BLaER1 (cell line): ENCODE measurements at regions not wholly inside any gene's neighbourhood (a gene's known extent, or its start where the extent isn't known, plus 50 kb on each side); places are given as distances from the start of the nearest gene placed in this dataset.
"Not testable (repeated sequence)": the region's sequence is repeated elsewhere in the genome, so short reads cannot be mapped to it uniquely, and the experiment has no call there.

Experiments used
- H3K27ac ChIP-seq: shearing (Covaris generic); formaldehyde crosslinking; 2 replicates; pipeline ENCODE4 v1.8.1; 2022
- H3K27me3 ChIP-seq: shearing (Covaris generic); formaldehyde crosslinking; 2 replicates; pipeline ENCODE4 v1.8.1; 2022
- H3K36me3 ChIP-seq: shearing (Covaris generic); formaldehyde crosslinking; 2 replicates; pipeline ENCODE4 v1.8.1; 2022
- H3K4me1 ChIP-seq: shearing (Covaris generic); formaldehyde crosslinking; 2 replicates; pipeline ENCODE4 v1.8.1; 2022
- H3K4me2 ChIP-seq: shearing (Covaris generic); formaldehyde crosslinking; 2 replicates; pipeline ENCODE4 v1.8.1; 2022
- H3K4me3 ChIP-seq: shearing (Covaris generic); formaldehyde crosslinking; 2 replicates; pipeline ENCODE4 v1.8.1; 2022
- H3K9ac ChIP-seq: shearing (Covaris generic); formaldehyde crosslinking; 2 replicates; pipeline ENCODE4 v1.8.1; 2022
- H3K9me3 ChIP-seq: shearing (Covaris generic); formaldehyde crosslinking; 2 replicates; pipeline ENCODE4 v1.8.1; 2022
- H4K20me1 ChIP-seq: shearing (Covaris generic); formaldehyde crosslinking; 2 replicates; pipeline ENCODE4 v1.8.1; 2022
- Cebpa-rat ChIP-seq: shearing (Covaris generic); IDR thresholded peaks from 2 replicates; pipeline ENCODE4 v1.8.1; 2022

DNA sequence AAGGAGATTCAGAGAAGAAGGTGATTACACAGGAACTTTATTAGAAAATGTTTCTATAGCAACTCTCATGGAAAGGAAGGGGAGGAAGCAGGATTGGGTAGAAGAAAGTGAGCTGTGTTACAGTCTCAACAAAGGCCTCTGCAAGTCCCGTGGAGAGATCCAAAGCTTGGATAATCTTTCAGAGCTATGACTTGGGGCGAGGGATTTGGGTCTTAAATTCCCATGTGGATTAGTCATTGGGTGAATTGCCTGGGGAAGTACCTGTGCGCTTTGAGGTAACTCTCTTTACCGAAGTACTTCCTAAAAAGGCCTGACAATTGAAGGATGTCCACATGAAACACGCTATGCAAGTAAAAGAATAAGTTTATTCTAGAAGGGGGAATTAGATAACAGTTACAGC, 133.8 kb upstream of the ANKRD50 start:
- no peak overlapping the region for H3K4me3 ChIP-seq
- no peak for TF ChIP-seq Cebpa-rat
- H3K36me3 ChIP-seq = no peaks in the 10 kb centered on the region
- no peak overlapping the region for H3K4me2 ChIP-seq
- H3K27ac ChIP-seq = no peak overlapping the region
- H3K27me3 ChIP-seq = no peaks in the 10 kb centered on the region
- no peak overlapping the region for H3K9ac ChIP-seq
- no peaks in the 10 kb centered on the region for H3K4me1 ChIP-seq
- H3K9me3 ChIP-seq = peaks cover 8% of the 10 kb centered on the region; the same call in 1 of the 2 replicates
- H4K20me1 ChIP-seq = no peaks in the 10 kb centered on the region

DNA sequence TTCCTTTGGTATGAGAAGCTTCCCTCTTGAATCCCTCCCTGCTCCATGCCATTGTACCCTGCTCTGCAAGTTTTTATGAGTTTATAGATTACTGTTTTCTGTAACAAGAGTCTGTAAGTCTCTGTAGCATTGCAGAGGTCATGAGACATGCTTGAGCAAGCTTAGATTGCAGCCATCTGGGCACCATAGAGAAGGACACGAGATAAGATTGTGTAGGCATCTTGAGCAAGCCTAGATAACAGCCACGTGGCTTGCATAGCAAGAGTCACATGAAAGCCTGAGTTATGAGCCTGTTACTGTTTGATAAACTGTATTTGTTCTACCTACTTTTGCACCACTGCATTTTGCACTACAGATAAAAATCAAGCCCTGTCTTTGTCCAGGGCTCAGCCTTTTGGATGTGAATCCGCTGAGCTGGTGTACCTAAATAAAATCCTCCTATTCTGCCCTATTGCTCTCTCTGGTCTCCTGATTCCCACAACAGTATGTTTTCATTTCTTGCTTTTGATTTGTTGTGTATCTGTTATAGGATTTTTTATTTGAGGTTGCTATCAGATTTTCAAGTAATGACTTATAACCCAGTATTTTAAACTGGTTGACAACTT, 127.4 kb upstream of the ANKRD50 start:
- TF ChIP-seq Cebpa-rat = no peak
- Histone ChIP-seq H3K4me2 (no peak overlapping the region), H3K27me3 (no peaks in the 10 kb centered on the region), H4K20me1 (no peaks in the 10 kb centered on the region), H3K9me3 (peaks cover 38% of the 10 kb centered on the region), H3K4me3 (no peak overlapping the region), H3K4me1 (no peaks in the 10 kb centered on the region), H3K9ac (no peak overlapping the region), H3K36me3 (no peaks in the 10 kb centered on the region), H3K27ac (no peak overlapping the region)

DNA sequence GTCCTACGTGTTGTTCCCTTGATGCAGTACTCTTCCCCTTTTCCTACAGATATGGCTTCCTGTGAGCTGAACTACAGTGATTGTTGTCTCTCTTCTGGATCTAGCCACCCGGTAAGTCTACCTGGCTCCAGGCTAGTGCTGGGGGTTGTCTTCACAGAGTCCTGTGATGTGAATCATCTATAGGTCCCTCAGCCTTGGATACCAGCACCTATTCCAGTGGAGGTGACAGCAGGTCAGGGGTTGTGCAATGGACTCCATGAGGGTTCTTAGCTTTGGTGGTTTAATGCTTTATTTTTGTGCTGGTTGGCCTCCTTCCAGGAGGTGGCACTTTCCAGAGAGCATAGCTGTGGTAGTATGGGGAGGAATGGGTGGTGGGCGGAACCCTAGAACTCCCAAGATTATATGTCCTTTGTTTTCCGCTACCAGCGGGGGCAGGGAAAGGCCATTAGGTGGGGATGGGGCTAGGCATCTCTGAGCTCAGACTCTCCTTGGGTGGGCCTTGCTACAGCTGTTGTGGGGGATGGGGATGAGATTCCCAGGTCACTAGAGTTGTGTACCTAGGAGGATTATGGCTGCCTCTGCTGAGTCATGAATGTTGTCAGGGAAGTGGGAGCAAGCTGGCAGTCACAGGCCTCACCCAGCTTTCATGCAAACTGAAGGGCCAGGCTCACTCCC, 121.4 kb upstream of the ANKRD50 start:
- no peaks in the 10 kb centered on the region for H3K36me3 ChIP-seq
- peaks cover 12% of the 10 kb centered on the region for H3K9me3 ChIP-seq
- no peak overlapping the region for H3K4me2 ChIP-seq
- H3K4me3 ChIP-seq = no peak overlapping the region
- TF ChIP-seq Cebpa-rat = no peak
- H3K27ac ChIP-seq = no peak overlapping the region
- no peak overlapping the region for H3K9ac ChIP-seq
- H3K27me3 ChIP-seq = no peaks in the 10 kb centered on the region
- no peaks in the 10 kb centered on the region for H4K20me1 ChIP-seq
- no peaks in the 10 kb centered on the region for H3K4me1 ChIP-seq

DNA sequence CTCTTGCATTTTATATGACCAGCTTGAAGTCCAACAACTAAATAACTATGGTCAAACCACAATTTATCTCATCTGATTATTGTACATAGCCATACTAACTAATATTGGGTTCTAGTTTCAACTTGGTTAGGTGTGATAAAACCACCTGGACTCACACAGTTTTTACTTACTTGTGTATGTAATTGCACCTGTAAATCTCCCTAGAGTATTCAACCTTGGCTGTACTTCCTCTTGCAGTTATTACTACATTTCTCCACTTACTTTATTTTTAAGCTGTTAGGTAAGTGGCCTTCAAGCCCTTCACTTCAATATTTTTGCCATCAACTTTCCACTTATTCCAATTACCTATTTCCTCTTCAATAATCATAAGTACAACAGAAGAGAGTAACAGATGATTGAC, 115.8 kb upstream of the ANKRD50 start:
- Histone ChIP-seq H3K27ac (no peak overlapping the region), H3K9ac (no peak overlapping the region), H3K4me1 (no peaks in the 10 kb centered on the region), H3K9me3 (no peaks in the 10 kb centered on the region), H3K4me2 (no peak overlapping the region), H3K27me3 (no peaks in the 10 kb centered on the region), H3K4me3 (no peak overlapping the region), H3K36me3 (no peaks in the 10 kb centered on the region), H4K20me1 (no peaks in the 10 kb centered on the region)
- TF ChIP-seq Cebpa-rat = no peak

DNA sequence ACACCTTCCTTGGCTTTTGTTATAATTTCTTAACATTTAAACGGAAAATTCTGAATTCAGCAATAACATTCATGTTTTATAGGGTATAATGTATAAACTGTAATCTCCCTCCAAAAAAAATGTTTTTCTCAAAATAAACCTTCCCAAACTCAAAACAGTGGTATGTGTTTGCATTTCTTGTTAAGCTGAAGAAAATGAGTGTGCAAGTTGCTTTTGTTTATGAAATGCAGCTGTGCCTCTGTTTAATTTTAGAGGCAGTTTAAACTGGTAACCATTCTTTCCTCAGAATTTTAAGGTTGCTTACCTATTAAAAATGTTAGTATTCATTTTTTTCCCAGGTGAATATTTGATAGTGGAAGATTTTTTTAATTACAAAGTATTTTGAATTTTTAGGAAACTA, 105.0 kb upstream of the ANKRD50 start:
- Histone ChIP-seq H3K9ac (no peak overlapping the region), H3K9me3 (peaks cover 3% of the 10 kb centered on the region; the same call in 1 of the 2 replicates), H3K36me3 (no peaks in the 10 kb centered on the region), H4K20me1 (no peaks in the 10 kb centered on the region), H3K27me3 (no peaks in the 10 kb centered on the region), H3K4me1 (no peaks in the 10 kb centered on the region), H3K4me2 (no peak overlapping the region), H3K27ac (no peak overlapping the region), H3K4me3 (no peak overlapping the region)
- no peak for TF ChIP-seq Cebpa-rat

DNA sequence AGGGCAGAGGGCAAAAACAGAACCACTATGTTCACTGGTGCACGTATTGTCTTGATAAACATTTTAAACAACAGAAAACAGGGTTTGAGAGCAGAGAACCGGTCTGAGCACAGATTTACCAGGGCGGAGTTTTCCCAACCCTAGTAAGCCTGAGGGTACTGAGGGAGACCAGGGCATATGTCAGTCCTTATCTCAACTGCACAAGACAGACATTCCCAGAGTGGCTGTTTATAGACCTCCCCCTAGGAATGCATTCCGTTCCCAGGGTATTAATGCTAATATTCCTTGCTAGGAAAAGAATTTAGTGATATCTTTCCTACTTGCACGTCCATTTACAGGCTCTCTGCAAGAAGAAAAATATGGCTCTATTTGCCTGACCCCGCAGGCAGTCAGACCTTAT, 99.7 kb upstream of the ANKRD50 start:
- H3K9ac ChIP-seq, H3K27ac ChIP-seq, H3K4me2 ChIP-seq, H3K27me3 ChIP-seq, H3K36me3 ChIP-seq, H4K20me1 ChIP-seq, H3K4me3 ChIP-seq, H3K4me1 ChIP-seq: not testable (repeated sequence)
- peaks cover 14% of the 10 kb centered on the region for H3K9me3 ChIP-seq

DNA sequence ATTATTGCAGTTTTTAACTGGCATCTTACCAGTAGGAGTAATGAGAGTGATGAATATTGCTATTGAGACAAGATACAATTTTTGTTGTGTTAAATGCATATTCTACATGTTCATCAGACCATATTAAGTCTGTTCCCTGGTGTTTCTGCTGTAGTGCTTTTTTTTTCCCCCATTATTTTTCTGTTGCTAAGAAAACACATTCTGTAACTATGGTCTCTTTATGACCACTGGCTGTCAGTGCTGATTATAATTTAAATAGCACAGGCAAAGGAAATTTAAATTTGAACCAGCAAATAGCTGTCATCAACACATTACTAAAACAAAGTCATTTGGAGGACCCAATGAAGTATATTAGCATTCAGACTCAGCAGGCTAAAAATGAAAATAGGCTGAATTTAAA, 98.3 kb upstream of the ANKRD50 start:
- no peak overlapping the region for H3K4me3 ChIP-seq
- H3K9me3 ChIP-seq = peaks cover 14% of the 10 kb centered on the region
- no peaks in the 10 kb centered on the region for H3K4me1 ChIP-seq
- no peaks in the 10 kb centered on the region for H3K27me3 ChIP-seq
- H3K36me3 ChIP-seq = no peaks in the 10 kb centered on the region
- no peak for TF ChIP-seq Cebpa-rat
- no peaks in the 10 kb centered on the region for H4K20me1 ChIP-seq
- no peak overlapping the region for H3K4me2 ChIP-seq
- no peak overlapping the region for H3K27ac ChIP-seq
- H3K9ac ChIP-seq = no peak overlapping the region

DNA sequence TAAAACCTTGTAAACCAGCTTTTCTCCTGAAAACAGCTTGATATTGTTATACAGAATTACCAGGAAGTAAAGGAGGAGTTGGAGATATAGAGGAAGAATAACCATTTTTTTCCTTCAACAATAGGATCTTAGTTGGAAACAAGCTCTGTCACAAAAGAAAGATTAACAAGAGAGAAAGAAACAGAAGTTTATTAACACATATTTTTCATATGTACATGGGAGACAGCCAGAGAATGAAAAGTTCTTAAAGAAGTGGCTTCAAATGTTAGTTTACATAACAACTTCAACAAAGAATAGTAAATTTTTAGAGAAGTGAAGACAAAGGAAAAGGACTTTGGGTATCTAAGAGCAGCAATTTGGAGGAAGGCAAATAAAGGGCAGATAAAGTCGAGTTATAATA, 94.9 kb upstream of the ANKRD50 start:
- peaks cover 10% of the 10 kb centered on the region for H3K9me3 ChIP-seq
- H3K4me1 ChIP-seq = no peaks in the 10 kb centered on the region
- H3K36me3 ChIP-seq = no peaks in the 10 kb centered on the region
- H3K9ac ChIP-seq = no peak overlapping the region
- no peaks in the 10 kb centered on the region for H4K20me1 ChIP-seq
- H3K4me2 ChIP-seq = no peak overlapping the region
- H3K27ac ChIP-seq = no peak overlapping the region
- no peak overlapping the region for H3K4me3 ChIP-seq
- no peak for TF ChIP-seq Cebpa-rat
- no peaks in the 10 kb centered on the region for H3K27me3 ChIP-seq

DNA sequence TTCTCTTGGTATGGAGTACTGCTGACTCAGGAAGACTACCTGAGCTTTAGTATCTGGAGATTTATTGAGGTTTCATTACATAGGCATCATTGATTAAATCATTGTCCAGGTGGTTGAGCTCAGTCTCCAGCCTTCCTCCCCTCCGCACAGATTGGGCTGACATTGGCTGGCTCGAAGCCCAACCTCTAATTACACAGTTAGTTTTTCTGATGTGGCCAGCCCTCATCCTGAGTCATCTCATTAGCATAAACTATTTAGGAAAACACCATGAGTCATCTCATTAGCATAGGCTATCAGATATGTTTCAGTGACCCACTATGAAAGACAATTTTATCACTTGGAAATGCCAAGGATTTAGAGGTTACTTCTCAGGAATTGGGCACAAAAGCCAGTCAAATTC, 93.9 kb upstream of the ANKRD50 start:
- H3K27ac ChIP-seq = no peak overlapping the region
- H3K36me3 ChIP-seq = no peaks in the 10 kb centered on the region
- TF ChIP-seq Cebpa-rat = no peak
- no peak overlapping the region for H3K4me3 ChIP-seq
- H4K20me1 ChIP-seq = no peaks in the 10 kb centered on the region
- no peaks in the 10 kb centered on the region for H3K27me3 ChIP-seq
- no peaks in the 10 kb centered on the region for H3K4me1 ChIP-seq
- H3K9me3 ChIP-seq = peaks cover under 1% of the 10 kb centered on the region; the same call in 1 of the 2 replicates
- H3K4me2 ChIP-seq = no peak overlapping the region
- H3K9ac ChIP-seq = no peak overlapping the region

DNA sequence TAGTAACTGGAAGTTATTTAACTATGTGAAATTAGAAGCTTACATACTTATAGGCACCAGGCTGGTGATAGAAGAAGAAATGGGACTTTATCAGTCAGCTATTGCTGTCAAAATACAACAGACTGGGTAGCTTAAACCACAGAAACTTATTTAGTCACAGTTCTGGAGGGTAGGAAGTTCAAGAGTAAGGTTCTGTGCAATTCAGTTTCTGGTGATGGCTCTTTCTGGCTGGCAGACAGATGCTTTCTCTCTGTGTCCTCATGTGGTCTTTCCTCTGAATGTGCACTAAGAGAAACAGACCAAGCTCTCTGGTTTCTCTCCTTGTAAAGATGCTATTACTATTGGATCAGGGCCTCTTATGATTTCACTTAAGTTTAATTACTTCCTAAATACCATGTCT, 92.1 kb upstream of the ANKRD50 start:
- Histone ChIP-seq H3K4me1 (no peaks in the 10 kb centered on the region), H3K27ac (no peak overlapping the region), H3K9ac (no peak overlapping the region), H3K9me3 (no peaks in the 10 kb centered on the region), H3K4me3 (no peak overlapping the region), H3K4me2 (no peak overlapping the region), H3K27me3 (no peaks in the 10 kb centered on the region), H3K36me3 (no peaks in the 10 kb centered on the region), H4K20me1 (no peaks in the 10 kb centered on the region)
- TF ChIP-seq Cebpa-rat = no peak

DNA sequence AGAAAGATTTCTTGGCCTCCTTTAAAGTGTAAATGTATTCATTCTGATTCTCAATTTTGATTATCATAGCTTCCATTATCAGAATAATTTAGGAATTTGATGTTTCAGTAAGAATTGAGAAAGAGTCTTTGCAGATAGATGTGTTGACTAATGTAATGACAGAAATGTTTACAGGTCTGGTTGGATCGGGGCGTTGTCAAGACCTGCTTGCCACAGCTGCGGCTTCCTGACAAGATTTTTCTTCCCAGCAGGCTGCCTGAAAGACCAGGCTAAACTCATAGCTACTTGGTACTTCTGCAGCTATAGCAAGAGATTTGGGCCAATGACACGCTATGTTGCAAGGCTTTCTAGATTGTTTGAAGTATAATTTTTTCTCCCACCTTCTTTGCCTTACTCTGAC, 91.5 kb upstream of the ANKRD50 start:
- Histone ChIP-seq H3K9me3 (no peaks in the 10 kb centered on the region), H3K9ac (no peak overlapping the region), H4K20me1 (no peaks in the 10 kb centered on the region), H3K4me1 (no peaks in the 10 kb centered on the region), H3K36me3 (no peaks in the 10 kb centered on the region), H3K4me3 (no peak overlapping the region), H3K27me3 (no peaks in the 10 kb centered on the region), H3K4me2 (no peak overlapping the region), H3K27ac (no peak overlapping the region)
- TF ChIP-seq Cebpa-rat = no peak
